ENCODE measurements at regions not wholly inside any gene's neighbourhood (a gene's known extent, or its start where the extent isn't known, plus 50 kb on each side); places are given as distances from the start of the nearest gene placed in this dataset.
"Not testable (repeated sequence)": the region's sequence is repeated elsewhere in the genome, so short reads cannot be mapped to it uniquely, and the experiment has no call there.

- no peak for TF ChIP-seq CTCF (conservative IDR thresholded peaks at IDR 0.05; ENCODE audit: low read depth, low read length)
- DNase-seq (ENCODE audit: low read depth): no peak
- H3K4me3 ChIP-seq (ENCODE audit: low read depth, low read length): no peak overlapping the region
Observed at GRCh38 chr5:101288633-101289032, 385.6 kb upstream of the ST8SIA4 start.

GRCh38 chr5:101284736-101285375 lies 381.8 kb upstream of the ST8SIA4 start:
- no peak for DNase-seq (ENCODE audit: low read depth)
- H3K4me3 ChIP-seq (ENCODE audit: low read depth, low read length): no peak overlapping the region
- TF ChIP-seq CTCF (conservative IDR thresholded peaks at IDR 0.05; ENCODE audit: low read depth, low read length): no peak

- H3K4me3 ChIP-seq (ENCODE audit: low read depth, low read length); DNase-seq (ENCODE audit: low read depth): not testable (repeated sequence)
Observed at GRCh38 chr5:101283938-101284337, 380.9 kb upstream of the ST8SIA4 start.

GRCh38 chr5:101278917-101279316 lies 375.8 kb upstream of the ST8SIA4 start:
- no peak for DNase-seq (ENCODE audit: low read depth)
- no peak for TF ChIP-seq CTCF (conservative IDR thresholded peaks at IDR 0.05; ENCODE audit: low read depth, low read length)
- no peak overlapping the region for H3K4me3 ChIP-seq (ENCODE audit: low read depth, low read length)

GRCh38 chr5:101278011-101278687 lies 375.1 kb upstream of the ST8SIA4 start:
- H3K4me3 ChIP-seq (ENCODE audit: low read depth, low read length): no peak overlapping the region
- peak; percentile 29 for DNase-seq (ENCODE audit: low read depth)
- TF ChIP-seq CTCF (conservative IDR thresholded peaks at IDR 0.05; ENCODE audit: low read depth, low read length): no peak

- no peak overlapping the region for H3K4me3 ChIP-seq (ENCODE audit: low read depth, low read length)
- no peak for DNase-seq (ENCODE audit: low read depth)
- no peak for TF ChIP-seq CTCF (conservative IDR thresholded peaks at IDR 0.05; ENCODE audit: low read depth, low read length)
Observed at GRCh38 chr5:101271945-101272344, 368.9 kb upstream of the ST8SIA4 start.

GRCh38 chr5:101271416-101271815 lies 368.3 kb upstream of the ST8SIA4 start:
- no peak for TF ChIP-seq CTCF (conservative IDR thresholded peaks at IDR 0.05; ENCODE audit: low read depth, low read length)
- H3K4me3 ChIP-seq (ENCODE audit: low read depth, low read length): no peak overlapping the region
- DNase-seq (ENCODE audit: low read depth): no peak
